ENCODE measurements at regions not wholly inside any gene's neighbourhood (a gene's known extent, or its start where the extent isn't known, plus 50 kb on each side); places are given as distances from the start of the nearest gene placed in this dataset.

- TF ChIP-seq CTCF (IDR thresholded peaks at IDR 0.05) (no peak), POLR2A (IDR thresholded peaks at IDR 0.05) (no peak)
These were observed 70.5 kb upstream of the SLCO4A1 start for GRCh38 chr20:62571669-62572344.

All from esophagus squamous epithelium (tissue), 4 donors.